ENCODE measurements at regions not wholly inside any gene's neighbourhood (a gene's known extent, or its start where the extent isn't known, plus 50 kb on each side); places are given as distances from the start of the nearest gene placed in this dataset.

DNA sequence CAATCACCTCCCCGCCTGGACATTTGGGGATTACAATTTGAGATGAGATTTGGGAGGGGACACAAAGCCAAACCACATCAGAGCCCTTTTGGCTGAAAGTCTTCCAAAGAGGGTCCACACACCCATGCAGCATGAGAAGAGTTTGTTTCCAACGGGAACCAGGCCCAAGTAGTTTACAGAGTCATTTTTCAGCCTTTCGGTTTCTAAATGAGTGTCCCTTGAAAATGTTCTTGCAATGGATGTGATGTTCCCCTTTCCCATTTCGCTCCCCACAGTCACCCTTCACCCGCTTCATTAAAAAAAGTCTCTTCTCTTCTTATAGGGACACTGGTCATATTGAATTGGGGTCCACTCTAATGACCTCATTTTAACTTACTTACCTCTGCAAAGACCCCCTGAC lies 157.4 kb downstream of the ARL4C start:
- TF ChIP-seq KLF13 (CRISPR knock-in tag; IDR thresholded peaks at IDR 0.05) (no peak), POLR2AphosphoS5 (IDR thresholded peaks at IDR 0.05; ENCODE audit: low read depth, low read length) (no peak), CTCF (CRISPR knock-in tag; IDR thresholded peaks at IDR 0.05) (no peak), FOSL1 (CRISPR knock-in tag; IDR thresholded peaks at IDR 0.05; ENCODE audit: borderline replicate concordance) (no peak), SRSF9 (IDR thresholded peaks at IDR 0.05; ENCODE audit: borderline replicate concordance, insufficient read depth, low read depth, low read length, poor library complexity, severe bottlenecking) (no peak), CREB3 (CRISPR knock-in tag; IDR thresholded peaks at IDR 0.05) (no peak)

Measured in HepG2 (cell line).